Activated CD8-positive, alpha-beta memory T cell treated with anti-CD3 and anti-CD28 coated beads, Interleukin-2, amount 50 U/mL, for 24 hours (primary cell): ENCODE measurements at regions not wholly inside any gene's neighbourhood (a gene's known extent, or its start where the extent isn't known, plus 50 kb on each side); places are given as distances from the start of the nearest gene placed in this dataset.
"Not testable (repeated sequence)": the region's sequence is repeated elsewhere in the genome, so short reads cannot be mapped to it uniquely, and the experiment has no call there.

Experiments used
- DNase-seq: peaks from one replicate; pipeline ENCODE4 v3.0.0-alpha.2; 2020; ENCODE audit errors: extremely low read depth

GRCh38 chr4:24003496-24003895, 113.6 kb upstream of the PPARGC1A start:
- DNase-seq, result no peak

- DNase-seq, result no peak
These were observed 112.6 kb upstream of the PPARGC1A start for GRCh38 chr4:24002330-24002966.

- no peak for DNase-seq
These were observed 111.9 kb upstream of the PPARGC1A start for GRCh38 chr4:24001486-24002329.

- no peak for DNase-seq
These were observed 110.6 kb upstream of the PPARGC1A start for GRCh38 chr4:24000470-24000831.

GRCh38 chr4:23999714-24000469, 110.0 kb upstream of the PPARGC1A start:
- no peak for DNase-seq

GRCh38 chr4:23993373-23993772, 103.5 kb upstream of the PPARGC1A start:
- DNase-seq, result no peak

GRCh38 chr4:23991444-23991843, 101.6 kb upstream of the PPARGC1A start:
- DNase-seq, result no peak

- DNase-seq, result no peak
These were observed 96.4 kb upstream of the PPARGC1A start for GRCh38 chr4:23986270-23986669.

- no peak for DNase-seq
These were observed 91.5 kb upstream of the PPARGC1A start for GRCh38 chr4:23981328-23981727.

GRCh38 chr4:23979534-23979933, 89.7 kb upstream of the PPARGC1A start:
- no peak for DNase-seq

- DNase-seq, result no peak
These were observed 88.2 kb upstream of the PPARGC1A start for GRCh38 chr4:23978002-23978401.

GRCh38 chr4:23976423-23976822, 86.6 kb upstream of the PPARGC1A start:
- DNase-seq, result no peak

GRCh38 chr4:23973308-23973855, 83.5 kb upstream of the PPARGC1A start:
- no peak for DNase-seq

- DNase-seq, result no peak
These were observed 83.0 kb upstream of the PPARGC1A start for GRCh38 chr4:23972805-23973204.

GRCh38 chr4:23972187-23972586, 82.3 kb upstream of the PPARGC1A start:
- DNase-seq, result no peak

GRCh38 chr4:23970201-23970850, 80.5 kb upstream of the PPARGC1A start:
- no peak for DNase-seq

- no peak for DNase-seq
These were observed 79.8 kb upstream of the PPARGC1A start for GRCh38 chr4:23969635-23970145.

GRCh38 chr4:23967281-23967680, 77.4 kb upstream of the PPARGC1A start:
- no peak for DNase-seq

- no peak for DNase-seq
These were observed 76.9 kb upstream of the PPARGC1A start for GRCh38 chr4:23966725-23967124.

GRCh38 chr4:23962462-23962861, 72.6 kb upstream of the PPARGC1A start:
- no peak for DNase-seq

GRCh38 chr4:23961395-23961794, 71.5 kb upstream of the PPARGC1A start:
- DNase-seq, result not testable (repeated sequence)
